EH (cell line): ENCODE measurements at regions not wholly inside any gene's neighbourhood (a gene's known extent, or its start where the extent isn't known, plus 50 kb on each side); places are given as distances from the start of the nearest gene placed in this dataset.
"Not testable (repeated sequence)": the region's sequence is repeated elsewhere in the genome, so short reads cannot be mapped to it uniquely, and the experiment has no call there.

Source experiments
- DNase-seq: peaks from one replicate; pipeline ENCODE4 v3.0.0-alpha.2; 2015; ENCODE audit warnings: low read depth

DNA sequence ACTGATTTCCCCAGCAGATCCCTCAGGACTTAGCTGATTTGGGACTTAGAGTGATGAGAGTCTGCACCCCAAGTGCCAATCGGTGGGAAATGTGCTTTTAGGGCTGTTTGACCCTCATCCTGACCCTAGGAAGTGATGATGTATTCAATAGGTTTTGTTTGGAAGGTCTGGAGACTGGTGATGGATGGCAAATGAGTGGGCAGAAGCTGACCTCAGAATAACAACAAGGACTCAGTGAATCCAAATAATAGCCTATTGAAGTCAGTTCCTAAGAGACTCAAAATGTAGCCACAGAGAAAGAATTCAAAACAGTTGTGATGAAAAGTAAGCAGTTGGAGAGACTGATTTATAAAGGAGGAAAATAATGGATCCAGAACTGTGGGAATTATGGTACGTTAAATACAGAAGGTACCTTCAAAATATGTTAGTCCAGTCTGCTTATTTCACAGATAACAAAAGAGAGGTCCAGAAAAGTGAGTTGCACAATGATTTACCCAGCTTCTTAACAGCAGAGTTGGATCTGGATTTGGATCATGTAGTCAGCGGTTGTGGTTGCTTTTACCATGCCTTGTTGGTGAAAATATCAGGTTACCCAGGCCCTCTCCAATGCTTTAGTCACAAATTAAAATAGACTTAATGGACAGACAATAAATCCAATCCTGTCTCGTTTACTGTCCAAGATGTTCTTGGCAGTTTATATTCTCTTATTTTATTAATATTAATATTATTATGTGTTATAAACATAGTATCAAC is 123.0 kb upstream of the PTBP2 start:
- DNase-seq = no peak

DNA sequence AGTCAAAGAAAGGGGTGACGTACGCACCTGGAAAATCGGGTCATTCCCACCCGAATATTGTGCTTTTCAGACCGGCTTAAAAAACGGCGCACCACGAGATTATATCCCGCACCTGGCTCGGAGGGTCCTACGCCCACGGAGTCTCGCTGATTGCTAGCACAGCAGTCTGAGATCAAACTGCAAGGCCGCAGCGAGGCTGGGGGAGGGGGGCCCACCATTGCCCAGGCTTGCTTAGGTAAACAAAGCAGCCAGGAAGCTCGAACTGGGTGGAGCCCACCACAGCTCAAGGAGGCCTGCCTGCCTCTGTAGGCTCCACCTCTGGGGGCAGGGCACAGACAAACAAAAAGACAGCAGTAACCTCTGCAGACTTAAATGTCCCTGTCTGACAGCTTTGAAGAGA is 117.0 kb upstream of the PTBP2 start:
- DNase-seq = not testable (repeated sequence)

DNA sequence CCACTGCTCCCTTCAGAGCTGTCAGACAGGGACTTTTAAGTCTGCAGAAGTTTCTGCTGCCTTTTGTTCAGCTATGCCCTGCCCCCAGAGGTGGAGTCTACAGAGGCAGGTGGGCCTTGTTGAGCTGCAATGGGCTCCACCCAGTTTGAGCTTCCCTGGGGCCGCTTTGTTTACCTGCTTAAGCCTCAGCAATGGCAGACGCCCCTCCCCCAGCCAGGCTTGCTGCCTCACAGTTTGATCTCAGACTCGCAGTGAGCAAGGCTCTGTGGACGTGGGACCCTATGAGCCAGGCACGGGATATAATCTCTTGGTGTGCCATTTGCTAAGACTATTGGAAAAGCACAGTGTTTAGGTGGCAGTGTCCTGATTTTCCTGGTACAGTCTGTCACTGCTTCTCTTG is 104.2 kb upstream of the PTBP2 start:
- not testable (repeated sequence) for DNase-seq

DNA sequence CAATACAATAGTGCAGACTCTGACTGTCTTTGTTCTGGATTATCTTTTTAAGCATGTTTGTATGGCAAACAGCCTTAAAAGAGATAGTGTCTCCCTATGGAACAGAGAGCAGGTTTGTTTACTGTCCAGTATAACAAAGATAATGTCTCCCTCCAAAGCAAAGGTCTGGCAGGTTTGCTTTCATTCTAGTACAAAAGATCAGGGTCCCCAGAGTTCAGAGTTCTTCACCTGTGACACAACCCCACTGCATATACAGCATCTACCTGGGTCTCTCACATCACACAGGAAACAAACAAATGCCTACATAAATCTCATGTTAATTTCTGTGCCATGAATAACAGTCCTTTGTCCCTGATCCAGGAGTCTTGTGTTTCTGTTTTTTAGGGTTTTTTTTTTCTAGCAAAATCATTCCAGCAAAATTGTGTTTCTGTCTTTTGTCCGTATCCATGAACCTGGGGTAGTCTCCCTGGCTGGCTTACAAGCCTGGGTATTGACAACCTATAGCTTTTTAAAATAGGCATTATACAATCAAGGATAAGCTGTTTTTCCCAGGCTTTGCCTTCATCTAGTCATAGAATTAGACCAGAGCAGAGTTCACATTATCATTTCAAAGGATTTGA is 89.4 kb upstream of the PTBP2 start:
- no peak for DNase-seq

DNA sequence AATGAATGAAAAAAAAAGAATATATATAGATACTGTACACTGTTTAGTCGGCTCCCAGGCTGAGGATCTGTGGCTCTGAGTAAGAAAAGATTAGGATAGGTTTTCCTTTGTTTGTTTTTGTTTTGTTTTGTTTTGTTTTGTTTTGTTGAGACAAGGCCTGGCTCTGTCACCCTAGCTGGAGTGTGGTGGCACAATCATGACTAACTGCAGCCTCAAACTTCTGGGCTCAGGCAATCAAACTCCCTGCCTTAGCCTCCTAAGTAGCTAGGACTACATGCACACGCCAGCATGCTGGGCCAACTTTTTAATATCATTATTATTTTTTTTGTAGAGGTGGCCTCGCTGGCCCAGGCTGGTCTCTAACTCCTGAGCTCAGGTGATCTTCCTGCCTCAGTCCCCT is 87.9 kb upstream of the PTBP2 start:
- no peak for DNase-seq

DNA sequence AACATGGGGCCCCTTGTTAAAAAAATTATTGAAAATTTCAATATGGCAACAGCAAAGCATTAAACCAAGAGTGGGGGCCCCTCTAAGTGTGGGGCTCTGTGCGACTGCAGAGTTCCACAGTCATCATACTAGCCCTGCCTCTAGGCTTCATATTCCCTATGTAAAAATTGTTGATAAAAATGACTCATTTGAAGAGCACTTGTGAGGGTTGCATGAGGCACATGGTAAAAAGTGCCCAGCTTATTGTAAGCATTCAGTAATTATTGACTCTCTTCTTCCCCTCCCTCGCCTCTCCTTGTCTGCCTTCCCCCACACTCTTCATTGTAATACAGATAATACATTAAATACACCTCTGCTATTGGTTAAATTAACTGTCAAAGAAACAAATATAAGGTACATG is 86.7 kb upstream of the PTBP2 start:
- no peak for DNase-seq

DNA sequence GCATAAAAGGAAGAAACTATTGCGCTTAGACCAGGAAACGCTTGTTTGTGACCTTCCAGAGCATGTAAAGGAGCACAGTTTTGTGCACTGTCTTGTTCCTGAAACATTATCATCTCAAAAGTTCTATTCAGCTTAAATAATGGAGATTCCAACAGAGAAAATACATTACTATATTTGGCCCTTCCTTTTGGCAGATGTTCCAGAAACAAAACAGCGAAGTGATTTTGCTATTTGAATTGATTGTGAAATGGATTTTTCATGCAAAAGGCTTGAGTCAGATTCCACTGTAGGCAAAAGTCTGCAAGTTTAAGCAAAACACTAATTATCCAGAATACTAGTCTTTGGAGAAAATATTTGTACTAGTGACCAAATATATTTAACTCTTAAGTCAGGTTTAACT is 80.3 kb upstream of the PTBP2 start:
- no peak for DNase-seq

DNA sequence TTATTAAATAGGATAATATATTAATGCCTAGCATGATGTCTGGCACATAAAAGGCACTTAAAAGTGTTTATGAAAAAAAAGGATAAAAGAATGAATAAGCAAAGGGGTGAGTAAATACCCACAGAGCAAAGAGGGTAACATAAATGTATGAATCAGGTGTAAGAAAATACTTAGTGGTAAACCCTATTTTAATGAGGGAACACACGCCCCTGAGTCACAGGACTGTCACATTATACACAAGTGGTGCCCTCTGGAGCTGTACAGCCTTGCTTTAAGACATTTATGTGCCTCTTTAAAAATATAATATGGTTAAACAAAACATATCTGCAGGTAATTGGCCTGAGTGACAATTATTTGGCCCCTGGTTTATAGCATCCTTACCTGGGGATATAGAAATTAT is 78.1 kb upstream of the PTBP2 start:
- DNase-seq = no peak

DNA sequence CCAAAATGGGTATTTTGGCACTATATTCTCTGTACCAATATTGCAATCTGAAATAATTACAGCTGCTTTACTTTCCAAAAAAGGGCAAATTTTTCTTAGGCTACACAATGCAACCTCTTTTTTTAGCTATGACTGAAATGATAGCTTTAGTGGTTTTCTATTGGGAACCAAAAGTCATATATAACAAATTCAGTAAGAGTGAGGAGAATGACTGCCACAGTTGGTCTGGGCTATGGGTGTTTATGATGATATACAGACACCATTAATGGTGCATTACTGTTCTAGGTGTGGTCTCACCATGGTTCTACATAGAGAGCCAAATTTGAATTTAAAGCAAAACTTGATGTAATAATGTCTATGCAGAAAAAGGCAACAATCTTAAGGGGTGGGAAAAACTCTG is 72.3 kb upstream of the PTBP2 start:
- DNase-seq = no peak

DNA sequence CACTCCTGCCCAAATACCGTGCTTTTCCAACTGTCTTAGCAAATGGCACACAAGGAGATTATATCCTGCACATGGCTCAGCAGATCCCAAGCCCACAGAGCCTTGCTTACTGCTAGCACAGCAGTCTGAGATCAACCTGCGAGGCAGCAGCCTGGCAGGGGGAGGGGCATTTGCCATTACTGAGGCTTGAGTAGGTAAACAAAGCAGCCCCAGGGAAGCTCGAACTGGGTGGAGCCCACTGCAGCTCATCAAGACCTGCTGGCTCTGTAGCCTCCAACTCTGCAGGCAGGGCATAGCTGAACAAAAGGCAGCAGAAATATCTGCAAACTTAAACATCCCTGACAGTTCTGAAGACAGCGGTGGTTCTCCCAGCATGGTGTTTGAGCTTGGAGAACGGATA is 70.1 kb upstream of the PTBP2 start:
- no peak for DNase-seq

DNA sequence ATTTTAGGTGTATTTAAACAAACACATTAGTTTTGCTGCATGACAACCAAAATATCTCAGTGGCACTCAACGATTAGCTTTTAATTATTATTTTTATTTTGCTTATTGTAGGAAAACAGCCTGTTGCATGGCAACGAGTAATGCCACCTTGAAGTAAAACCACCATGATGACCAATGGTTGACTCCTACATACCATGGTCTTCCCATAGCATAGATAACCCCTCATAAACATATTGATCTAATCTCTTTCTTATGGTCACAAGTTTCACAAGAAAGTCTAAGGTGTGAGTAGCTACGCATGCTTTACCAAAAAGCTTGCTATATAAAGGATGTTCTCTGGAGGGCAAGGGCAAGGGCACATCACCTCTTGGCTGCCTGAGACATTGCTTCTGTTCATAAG is 61.5 kb upstream of the PTBP2 start:
- DNase-seq = no peak

DNA sequence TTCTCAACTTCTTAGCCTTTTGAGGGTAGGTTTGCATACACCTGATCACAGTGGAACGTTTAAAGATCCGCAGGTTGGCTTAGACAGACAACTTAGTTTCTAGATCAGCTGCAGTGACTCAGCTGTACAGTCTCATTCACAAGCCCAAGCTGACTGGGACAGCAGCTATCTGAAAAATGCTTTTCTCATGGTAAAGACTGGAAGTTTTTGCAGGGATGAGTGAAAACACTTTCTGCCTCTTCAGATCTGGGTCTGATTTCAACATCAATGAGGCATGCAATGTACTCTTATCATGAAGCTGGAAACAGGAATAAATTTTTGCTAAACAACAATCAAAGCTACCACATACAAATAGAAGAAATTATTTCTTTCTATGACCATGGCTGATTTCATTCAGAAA is 61.1 kb upstream of the PTBP2 start:
- peak; percentile 8 for DNase-seq
